22Rv1 (cell line): ENCODE measurements at regions not wholly inside any gene's neighbourhood (a gene's known extent, or its start where the extent isn't known, plus 50 kb on each side); places are given as distances from the start of the nearest gene placed in this dataset.

Source experiments
- CTCF ChIP-seq: fragments of 450-650 bp; IDR thresholded peaks from 2 replicates; pipeline ENCODE4 v1.5.1; 2017; ENCODE audit warnings: mild to moderate bottlenecking
- ZFX ChIP-seq: fragments of 450-650 bp; IDR thresholded peaks from 2 replicates; pipeline ENCODE4 v1.6.1; 2017; ENCODE audit warnings: antibody characterized with exemption, borderline replicate concordance

- no peak for TF ChIP-seq CTCF
- no peak for TF ChIP-seq ZFX
Observed at GRCh38 chr10:109743146-109743545, 180.2 kb downstream of the XPNPEP1 start.
